ENCODE measurements at regions not wholly inside any gene's neighbourhood (a gene's known extent, or its start where the extent isn't known, plus 50 kb on each side); places are given as distances from the start of the nearest gene placed in this dataset.
"Not testable (repeated sequence)": the region's sequence is repeated elsewhere in the genome, so short reads cannot be mapped to it uniquely, and the experiment has no call there.

GRCh38 chr2:17460371-17461086 is 57.7 kb downstream of the RAD51AP2 start:
- Mint-ChIP-seq H3K27me3 (no peaks in the 10 kb centered on the region), H3K4me3 (no peak overlapping the region), H3K27ac (no peak overlapping the region), H3K36me3 (ENCODE audit: low read depth) (no peaks in the 10 kb centered on the region), H3K9me3 (peaks cover 3% of the 10 kb centered on the region), H3K4me1 (ENCODE audit: low read depth) (no peaks in the 10 kb centered on the region)
- no peak for ATAC-seq
- TF ChIP-seq, protein P1, sequence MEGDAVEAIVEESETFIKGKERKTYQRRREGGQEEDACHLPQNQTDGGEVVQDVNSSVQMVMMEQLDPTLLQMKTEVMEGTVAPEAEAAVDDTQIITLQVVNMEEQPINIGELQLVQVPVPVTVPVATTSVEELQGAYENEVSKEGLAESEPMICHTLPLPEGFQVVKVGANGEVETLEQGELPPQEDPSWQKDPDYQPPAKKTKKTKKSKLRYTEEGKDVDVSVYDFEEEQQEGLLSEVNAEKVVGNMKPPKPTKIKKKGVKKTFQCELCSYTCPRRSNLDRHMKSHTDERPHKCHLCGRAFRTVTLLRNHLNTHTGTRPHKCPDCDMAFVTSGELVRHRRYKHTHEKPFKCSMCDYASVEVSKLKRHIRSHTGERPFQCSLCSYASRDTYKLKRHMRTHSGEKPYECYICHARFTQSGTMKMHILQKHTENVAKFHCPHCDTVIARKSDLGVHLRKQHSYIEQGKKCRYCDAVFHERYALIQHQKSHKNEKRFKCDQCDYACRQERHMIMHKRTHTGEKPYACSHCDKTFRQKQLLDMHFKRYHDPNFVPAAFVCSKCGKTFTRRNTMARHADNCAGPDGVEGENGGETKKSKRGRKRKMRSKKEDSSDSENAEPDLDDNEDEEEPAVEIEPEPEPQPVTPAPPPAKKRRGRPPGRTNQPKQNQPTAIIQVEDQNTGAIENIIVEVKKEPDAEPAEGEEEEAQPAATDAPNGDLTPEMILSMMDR (IDR thresholded peaks at IDR 0.05), result no peak
- ChIA-PET CTCF (no interaction called here), POLR2A (no interaction called here)
- DNase-seq, result no peak
- intact Hi-C loops (cut with micrococcal nuclease), result no loop called here

DNA sequence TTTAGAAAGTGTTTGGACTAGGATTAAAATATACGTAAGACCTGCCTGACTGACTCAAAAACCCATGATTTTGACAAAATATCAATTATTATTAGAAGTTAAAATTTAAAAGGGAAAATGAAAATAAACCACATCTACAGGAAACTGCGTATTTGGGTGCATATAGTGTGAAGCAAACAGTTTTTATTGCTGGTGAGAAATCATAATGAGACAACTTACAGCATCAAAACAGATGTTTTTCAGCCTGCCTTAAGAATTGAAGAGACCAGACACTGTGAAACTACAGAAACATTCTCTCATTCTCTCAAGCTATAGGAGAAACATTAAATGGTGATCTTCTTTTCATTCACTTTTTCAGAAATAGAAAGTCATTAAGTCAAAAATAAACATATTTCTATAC is 62.9 kb downstream of the RAD51AP2 start:
- H3K9me3 Mint-ChIP-seq, result peaks cover 3% of the 10 kb centered on the region
- ChIA-PET CTCF (no interaction called here), POLR2A (no interaction called here)
- H3K4me1 Mint-ChIP-seq (ENCODE audit: low read depth), result no peaks in the 10 kb centered on the region
- ATAC-seq, result no peak
- intact Hi-C loops (cut with micrococcal nuclease), result no loop called here
- no peaks in the 10 kb centered on the region for H3K36me3 Mint-ChIP-seq (ENCODE audit: low read depth)
- H3K27me3 Mint-ChIP-seq, result no peaks in the 10 kb centered on the region
- no peak overlapping the region for H3K4me3 Mint-ChIP-seq
- TF ChIP-seq, protein P1 (IDR thresholded peaks at IDR 0.05), result no peak
- no peak overlapping the region for H3K27ac Mint-ChIP-seq
- no peak for DNase-seq

DNA sequence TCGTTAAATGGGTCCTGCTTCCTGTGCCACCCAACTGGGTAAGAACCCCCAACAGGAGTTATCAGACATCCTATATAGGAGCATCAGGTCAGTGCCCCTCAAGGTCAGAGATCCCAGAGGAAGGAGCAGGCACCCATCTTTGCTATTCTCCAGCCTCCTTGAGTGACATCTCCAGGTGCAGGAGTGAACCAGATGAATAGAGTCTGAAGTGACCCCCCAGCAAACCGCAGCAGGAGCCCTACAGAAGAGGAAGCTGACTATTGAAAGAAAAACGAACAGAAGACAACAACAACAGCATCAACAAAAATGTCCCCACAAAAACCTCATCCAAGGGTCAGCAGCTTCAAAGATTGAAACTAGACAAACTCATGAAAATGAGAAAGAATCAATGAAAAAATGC is 72.0 kb downstream of the RAD51AP2 start:
- H3K27ac Mint-ChIP-seq; H3K36me3 Mint-ChIP-seq (ENCODE audit: low read depth); intact Hi-C loops (cut with micrococcal nuclease); CTCF ChIA-PET; H3K4me1 Mint-ChIP-seq (ENCODE audit: low read depth); POLR2A ChIA-PET; H3K4me3 Mint-ChIP-seq; DNase-seq; H3K27me3 Mint-ChIP-seq; ATAC-seq: not testable (repeated sequence)
- peaks cover 11% of the 10 kb centered on the region for H3K9me3 Mint-ChIP-seq

DNA sequence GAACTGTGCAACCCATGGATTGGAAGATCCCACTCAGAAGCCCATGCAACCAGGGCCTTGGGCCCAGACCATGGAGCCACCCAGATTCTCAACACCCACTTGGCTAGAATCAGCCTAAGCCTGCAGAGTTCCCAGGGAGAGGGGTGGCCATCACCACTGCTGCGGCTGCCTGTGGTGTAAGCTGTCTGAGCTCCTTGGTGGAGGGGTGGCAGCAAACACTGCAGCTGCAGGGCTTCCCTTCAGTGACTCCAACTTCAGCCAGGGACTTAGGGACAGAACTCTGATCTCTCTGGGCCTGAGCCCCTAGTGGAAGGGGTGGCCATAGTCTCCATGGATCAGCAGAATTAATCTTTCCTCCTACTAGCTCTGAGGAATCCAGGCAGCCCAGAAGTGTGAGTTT is 72.5 kb downstream of the RAD51AP2 start:
- no peaks in the 10 kb centered on the region for H3K4me1 Mint-ChIP-seq (ENCODE audit: low read depth)
- no peaks in the 10 kb centered on the region for H3K27me3 Mint-ChIP-seq
- H3K9me3 Mint-ChIP-seq, result peaks cover 11% of the 10 kb centered on the region
- ATAC-seq (no peak), DNase-seq (no peak)
- intact Hi-C loops (cut with micrococcal nuclease), result no loop called here
- POLR2A ChIA-PET, result no interaction called here
- no peaks in the 10 kb centered on the region for H3K36me3 Mint-ChIP-seq (ENCODE audit: low read depth)
- H3K27ac Mint-ChIP-seq, result no peak overlapping the region
- no peak overlapping the region for H3K4me3 Mint-ChIP-seq
- TF ChIP-seq, protein P1 (IDR thresholded peaks at IDR 0.05), result no peak
- CTCF ChIA-PET, result no interaction called here

GRCh38 chr2:17442334-17442733 is 75.9 kb downstream of the RAD51AP2 start:
- POLR2A ChIA-PET, result no interaction called here
- H3K27ac Mint-ChIP-seq, result no peak overlapping the region
- ATAC-seq, result no peak

More at GRCh38 chr2:17442334-17442733, 75.9 kb downstream of the RAD51AP2 start:
- no peak for DNase-seq
- H3K27me3 Mint-ChIP-seq, result no peaks in the 10 kb centered on the region
- H3K4me1 Mint-ChIP-seq (ENCODE audit: low read depth), result no peaks in the 10 kb centered on the region
- peaks cover 4% of the 10 kb centered on the region for H3K9me3 Mint-ChIP-seq
- H3K4me3 Mint-ChIP-seq, result no peak overlapping the region
- H3K36me3 Mint-ChIP-seq (ENCODE audit: low read depth), result no peaks in the 10 kb centered on the region
- TF ChIP-seq, protein P1 (IDR thresholded peaks at IDR 0.05), result no peak
- intact Hi-C loops (cut with micrococcal nuclease), result no loop called here
- CTCF ChIA-PET, result no interaction called here
